ENCODE measurements at regions not wholly inside any gene's neighbourhood (a gene's known extent, or its start where the extent isn't known, plus 50 kb on each side); places are given as distances from the start of the nearest gene placed in this dataset.
"Not testable (repeated sequence)": the region's sequence is repeated elsewhere in the genome, so short reads cannot be mapped to it uniquely, and the experiment has no call there.

DNA sequence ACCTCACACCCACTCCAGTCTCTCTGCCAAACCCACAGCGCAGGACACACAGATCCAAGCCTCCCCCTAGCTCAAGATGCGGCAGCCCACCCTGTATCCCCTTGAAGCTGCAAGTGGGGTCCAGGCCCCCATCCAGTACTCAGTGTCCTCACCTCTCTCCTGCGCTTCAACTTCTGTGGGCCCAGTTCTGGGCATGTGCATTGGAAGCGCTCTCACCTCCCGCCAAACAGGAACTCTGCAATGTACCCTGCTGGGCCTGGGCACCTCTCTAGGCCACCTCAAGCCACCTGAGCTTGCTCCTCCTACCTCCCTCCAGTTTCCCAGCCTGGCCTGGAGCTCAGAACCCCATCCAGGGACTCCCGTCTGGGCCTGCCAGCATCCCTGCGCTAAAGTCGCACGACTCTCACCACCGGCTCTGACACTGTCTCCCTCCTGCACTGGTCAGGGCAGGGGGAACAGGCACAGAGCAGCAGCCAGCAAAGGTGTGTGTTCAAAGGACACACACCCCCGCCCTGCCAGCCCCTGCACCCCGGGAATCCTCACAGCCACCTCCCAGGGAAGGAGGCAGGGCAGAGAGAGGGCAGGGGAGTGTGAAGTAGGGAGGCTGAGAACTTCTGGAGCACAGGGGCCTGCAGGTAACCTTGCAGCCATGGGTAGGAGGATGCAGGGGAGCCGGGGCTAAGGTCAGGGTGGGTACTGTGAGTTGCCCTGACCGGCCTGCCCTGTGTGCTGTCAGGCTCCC, 51.7 kb upstream of the MSMB start:
- no peak for DNase-seq (ENCODE audit: low spot score)
- Histone ChIP-seq H3K27me3 (replicated peaks; ENCODE audit: insufficient read depth, low read depth, low read length, poor library complexity) (no peaks in the 10 kb centered on the region), H3K4me1 (ENCODE audit: insufficient read depth, low read length, poor library complexity, severe bottlenecking) (no peaks in the 10 kb centered on the region), H3K4me3 (ENCODE audit: low read depth, low read length, poor library complexity, severe bottlenecking) (no peak overlapping the region), H3K9me3 (ENCODE audit: low read depth, low read length, poor library complexity, severe bottlenecking) (no peaks in the 10 kb centered on the region), H3K36me3 (ENCODE audit: insufficient read depth, low read length, poor library complexity, severe bottlenecking) (no peaks in the 10 kb centered on the region), H3K27ac (ENCODE audit: low read depth, low read length, poor library complexity, severe bottlenecking) (no peak overlapping the region)
- ChIA-PET CTCF (no interaction called here), POLR2A (ENCODE audit: low non-redundant PET) (no interaction called here)
- intact Hi-C loops (cut with micrococcal nuclease; ENCODE audit: unreplicated experiment), result no loop called here
- no TSS peak for BruUV-seq (replicated peaks)
- TF ChIP-seq, protein P1, sequence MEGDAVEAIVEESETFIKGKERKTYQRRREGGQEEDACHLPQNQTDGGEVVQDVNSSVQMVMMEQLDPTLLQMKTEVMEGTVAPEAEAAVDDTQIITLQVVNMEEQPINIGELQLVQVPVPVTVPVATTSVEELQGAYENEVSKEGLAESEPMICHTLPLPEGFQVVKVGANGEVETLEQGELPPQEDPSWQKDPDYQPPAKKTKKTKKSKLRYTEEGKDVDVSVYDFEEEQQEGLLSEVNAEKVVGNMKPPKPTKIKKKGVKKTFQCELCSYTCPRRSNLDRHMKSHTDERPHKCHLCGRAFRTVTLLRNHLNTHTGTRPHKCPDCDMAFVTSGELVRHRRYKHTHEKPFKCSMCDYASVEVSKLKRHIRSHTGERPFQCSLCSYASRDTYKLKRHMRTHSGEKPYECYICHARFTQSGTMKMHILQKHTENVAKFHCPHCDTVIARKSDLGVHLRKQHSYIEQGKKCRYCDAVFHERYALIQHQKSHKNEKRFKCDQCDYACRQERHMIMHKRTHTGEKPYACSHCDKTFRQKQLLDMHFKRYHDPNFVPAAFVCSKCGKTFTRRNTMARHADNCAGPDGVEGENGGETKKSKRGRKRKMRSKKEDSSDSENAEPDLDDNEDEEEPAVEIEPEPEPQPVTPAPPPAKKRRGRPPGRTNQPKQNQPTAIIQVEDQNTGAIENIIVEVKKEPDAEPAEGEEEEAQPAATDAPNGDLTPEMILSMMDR (conservative IDR thresholded peaks at IDR 0.05; ENCODE audit: low read depth, low read length), result no peak
- TF ChIP-seq EZH2 (IDR thresholded peaks at IDR 0.05; ENCODE audit: borderline replicate concordance, low read depth, low read length, poor library complexity, severe bottlenecking), result no peak

DNA sequence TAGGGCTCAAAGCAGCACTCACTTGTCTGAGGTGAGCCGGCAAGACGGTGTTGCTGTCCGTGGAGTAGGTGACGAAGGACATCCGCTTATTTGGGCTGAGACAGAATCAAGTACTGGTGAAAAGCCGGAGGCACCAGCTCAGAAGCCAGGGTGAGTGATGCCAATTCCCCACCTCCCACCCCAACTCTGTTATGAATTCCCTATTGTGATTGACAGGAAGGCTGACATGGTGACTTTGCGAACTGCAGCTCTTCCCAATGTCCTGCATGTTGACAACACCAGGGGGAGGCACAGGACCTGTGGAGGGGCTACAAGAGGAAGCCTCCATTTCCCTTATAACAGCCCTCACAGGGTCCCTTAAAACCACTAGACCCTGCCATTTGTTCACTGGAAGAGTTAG, 52.3 kb upstream of the MSMB start:
- H3K36me3 ChIP-seq (ENCODE audit: insufficient read depth, low read length, poor library complexity, severe bottlenecking), result no peaks in the 10 kb centered on the region
- H3K9me3 ChIP-seq (ENCODE audit: low read depth, low read length, poor library complexity, severe bottlenecking), result no peaks in the 10 kb centered on the region
- intact Hi-C loops (cut with micrococcal nuclease; ENCODE audit: unreplicated experiment), result no loop called here
- no peak for TF ChIP-seq EZH2 (IDR thresholded peaks at IDR 0.05; ENCODE audit: borderline replicate concordance, low read depth, low read length, poor library complexity, severe bottlenecking)
- TF ChIP-seq, protein P1 (conservative IDR thresholded peaks at IDR 0.05; ENCODE audit: low read depth, low read length), result no peak
- H3K27ac ChIP-seq (ENCODE audit: low read depth, low read length, poor library complexity, severe bottlenecking), result no peak overlapping the region
- H3K27me3 ChIP-seq (replicated peaks; ENCODE audit: insufficient read depth, low read depth, low read length, poor library complexity), result no peaks in the 10 kb centered on the region
- H3K4me3 ChIP-seq (ENCODE audit: low read depth, low read length, poor library complexity, severe bottlenecking), result no peak overlapping the region
- POLR2A ChIA-PET (ENCODE audit: low non-redundant PET), result no interaction called here
- DNase-seq (ENCODE audit: low spot score), result no peak
- no peaks in the 10 kb centered on the region for H3K4me1 ChIP-seq (ENCODE audit: insufficient read depth, low read length, poor library complexity, severe bottlenecking)
- BruUV-seq (replicated peaks), result no TSS peak
- CTCF ChIA-PET, result no interaction called here

DNA sequence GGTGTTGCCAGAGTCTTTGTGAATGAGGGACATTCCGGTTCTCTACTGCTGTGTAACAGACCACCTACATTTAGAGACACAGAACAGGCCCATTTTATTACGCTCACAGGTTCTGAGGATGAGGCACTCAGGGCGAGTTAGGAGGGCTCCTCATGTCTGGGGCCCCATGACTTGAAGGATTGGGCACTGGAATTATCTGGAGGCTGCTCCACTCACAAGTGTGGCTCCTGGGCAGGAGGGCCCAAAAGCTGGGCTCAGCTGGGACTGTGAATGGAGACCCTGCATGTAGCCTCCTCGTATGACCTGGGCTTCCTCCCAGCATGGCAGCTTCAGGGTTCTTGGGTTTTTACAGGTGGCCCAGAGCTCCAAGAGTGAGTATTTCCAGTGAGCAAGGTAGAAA, 52.9 kb upstream of the MSMB start:
- H3K27ac ChIP-seq (ENCODE audit: low read depth, low read length, poor library complexity, severe bottlenecking); H3K27me3 ChIP-seq (replicated peaks; ENCODE audit: insufficient read depth, low read depth, low read length, poor library complexity); H3K4me3 ChIP-seq (ENCODE audit: low read depth, low read length, poor library complexity, severe bottlenecking); H3K36me3 ChIP-seq (ENCODE audit: insufficient read depth, low read length, poor library complexity, severe bottlenecking); H3K4me1 ChIP-seq (ENCODE audit: insufficient read depth, low read length, poor library complexity, severe bottlenecking); DNase-seq (ENCODE audit: low spot score); intact Hi-C loops (cut with micrococcal nuclease; ENCODE audit: unreplicated experiment); CTCF ChIA-PET; H3K9me3 ChIP-seq (ENCODE audit: low read depth, low read length, poor library complexity, severe bottlenecking); POLR2A ChIA-PET (ENCODE audit: low non-redundant PET); BruUV-seq (replicated peaks): not testable (repeated sequence)

DNA sequence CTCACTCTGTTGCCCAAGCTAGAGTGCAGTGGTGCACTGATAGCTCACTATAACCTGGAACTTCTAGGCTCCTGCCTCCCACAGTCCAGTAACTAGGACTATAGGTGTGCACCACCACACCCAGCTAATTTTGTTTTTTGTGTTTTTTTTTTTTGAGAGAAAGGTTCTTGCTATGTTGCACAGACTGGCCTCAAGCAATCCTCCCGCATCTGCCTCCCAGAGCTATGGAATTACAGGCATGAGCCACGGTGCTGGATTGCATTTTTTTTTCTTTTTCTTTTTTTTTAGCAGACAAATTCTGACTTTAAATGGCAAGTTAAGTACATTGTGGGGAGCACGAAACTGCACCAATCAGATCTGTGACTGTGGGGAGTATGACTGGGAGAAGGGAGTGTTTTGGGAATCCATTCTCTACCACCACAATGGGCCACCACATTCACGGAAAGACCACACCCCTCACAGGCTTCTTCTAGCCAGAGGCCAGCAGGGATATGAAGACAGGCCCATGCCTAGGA, 58.1 kb upstream of the MSMB start:
- Histone ChIP-seq H3K9me3 (ENCODE audit: low read depth, low read length, poor library complexity, severe bottlenecking) (no peaks in the 10 kb centered on the region), H3K27ac (ENCODE audit: low read depth, low read length, poor library complexity, severe bottlenecking) (no peak overlapping the region), H3K4me1 (ENCODE audit: insufficient read depth, low read length, poor library complexity, severe bottlenecking) (no peaks in the 10 kb centered on the region), H3K4me3 (ENCODE audit: low read depth, low read length, poor library complexity, severe bottlenecking) (no peak overlapping the region), H3K36me3 (ENCODE audit: insufficient read depth, low read length, poor library complexity, severe bottlenecking) (no peaks in the 10 kb centered on the region), H3K27me3 (replicated peaks; ENCODE audit: insufficient read depth, low read depth, low read length, poor library complexity) (peaks cover 24% of the 10 kb centered on the region)
- ChIA-PET POLR2A (ENCODE audit: low non-redundant PET) (no interaction called here), CTCF (no interaction called here)
- TF ChIP-seq EZH2 (IDR thresholded peaks at IDR 0.05; ENCODE audit: borderline replicate concordance, low read depth, low read length, poor library complexity, severe bottlenecking), result no peak
- TF ChIP-seq, protein P1 (conservative IDR thresholded peaks at IDR 0.05; ENCODE audit: low read depth, low read length), result no peak
- intact Hi-C loops (cut with micrococcal nuclease; ENCODE audit: unreplicated experiment), result no loop called here
- no TSS peak for BruUV-seq (replicated peaks)
- DNase-seq (ENCODE audit: low spot score), result no peak

DNA sequence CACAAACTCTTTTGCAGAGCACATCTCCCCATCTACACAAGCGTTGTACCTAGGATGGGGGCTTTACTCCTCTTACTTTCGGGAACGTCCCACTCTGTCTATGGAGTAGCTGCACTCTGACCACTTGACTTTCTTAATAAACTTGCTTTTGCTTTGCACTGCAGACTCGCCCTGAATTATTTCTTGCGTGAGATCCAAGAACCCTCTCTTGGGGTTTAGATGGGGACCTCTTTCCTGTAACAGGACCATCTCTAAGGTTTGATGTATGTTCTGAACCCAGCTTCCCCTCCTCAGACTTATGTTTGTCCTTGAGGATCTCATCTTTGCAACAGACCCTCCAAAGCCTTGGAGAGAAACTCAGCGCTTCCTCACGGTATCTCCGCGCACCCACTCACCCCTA, 59.3 kb upstream of the MSMB start:
- POLR2A ChIA-PET (ENCODE audit: low non-redundant PET); H3K36me3 ChIP-seq (ENCODE audit: insufficient read depth, low read length, poor library complexity, severe bottlenecking); H3K4me3 ChIP-seq (ENCODE audit: low read depth, low read length, poor library complexity, severe bottlenecking); H3K4me1 ChIP-seq (ENCODE audit: insufficient read depth, low read length, poor library complexity, severe bottlenecking); H3K9me3 ChIP-seq (ENCODE audit: low read depth, low read length, poor library complexity, severe bottlenecking); CTCF ChIA-PET; H3K27ac ChIP-seq (ENCODE audit: low read depth, low read length, poor library complexity, severe bottlenecking); DNase-seq (ENCODE audit: low spot score); BruUV-seq (replicated peaks): not testable (repeated sequence)
- intact Hi-C loops (cut with micrococcal nuclease; ENCODE audit: unreplicated experiment), result loop anchor here (5.0 kb wide), 1 partner anchor 177 kb away; no protein-coding TSS in a partner anchor
- H3K27me3 ChIP-seq (replicated peaks; ENCODE audit: insufficient read depth, low read depth, low read length, poor library complexity), result peaks cover 24% of the 10 kb centered on the region

Measured in A673 (cell line).